ENCODE measurements at regions not wholly inside any gene's neighbourhood (a gene's known extent, or its start where the extent isn't known, plus 50 kb on each side); places are given as distances from the start of the nearest gene placed in this dataset.

GRCh38 chr6:165820934-165821333 is 157.9 kb upstream of the PDE10A start:
- no peak for TF ChIP-seq MAX (CRISPR knock-in tag; IDR thresholded peaks at IDR 0.05)
- no peak for TF ChIP-seq TCF7 (CRISPR knock-in tag; IDR thresholded peaks at IDR 0.05; ENCODE audit: low read depth)
- no peak for TF ChIP-seq CTCF (IDR thresholded peaks at IDR 0.05)
- no peak for TF ChIP-seq GABPB1 (CRISPR knock-in tag; IDR thresholded peaks at IDR 0.05)
- no peak for TF ChIP-seq JUN (CRISPR knock-in tag; IDR thresholded peaks at IDR 0.05)
- no peak for TF ChIP-seq ZNF263 (CRISPR knock-in tag; IDR thresholded peaks at IDR 0.05; ENCODE audit: low read depth)
- no peak for TF ChIP-seq STAT6 (CRISPR knock-in tag; conservative IDR thresholded peaks at IDR 0.05; ENCODE audit: low read depth)
- no peak for TF ChIP-seq AFF4 (CRISPR knock-in tag; IDR thresholded peaks at IDR 0.05; ENCODE audit: borderline replicate concordance)
- TF ChIP-seq, protein P1, sequence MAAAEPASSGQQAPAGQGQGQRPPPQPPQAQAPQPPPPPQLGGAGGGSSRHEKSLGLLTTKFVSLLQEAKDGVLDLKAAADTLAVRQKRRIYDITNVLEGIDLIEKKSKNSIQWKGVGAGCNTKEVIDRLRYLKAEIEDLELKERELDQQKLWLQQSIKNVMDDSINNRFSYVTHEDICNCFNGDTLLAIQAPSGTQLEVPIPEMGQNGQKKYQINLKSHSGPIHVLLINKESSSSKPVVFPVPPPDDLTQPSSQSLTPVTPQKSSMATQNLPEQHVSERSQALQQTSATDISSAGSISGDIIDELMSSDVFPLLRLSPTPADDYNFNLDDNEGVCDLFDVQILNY (CRISPR knock-in tag; IDR thresholded peaks at IDR 0.05), result no peak
- TF ChIP-seq ESRRA (CRISPR knock-in tag; IDR thresholded peaks at IDR 0.05; ENCODE audit: borderline replicate concordance), result no peak
- no peak for TF ChIP-seq CREB1 (CRISPR knock-in tag; IDR thresholded peaks at IDR 0.05)
- TF ChIP-seq, protein P2, sequence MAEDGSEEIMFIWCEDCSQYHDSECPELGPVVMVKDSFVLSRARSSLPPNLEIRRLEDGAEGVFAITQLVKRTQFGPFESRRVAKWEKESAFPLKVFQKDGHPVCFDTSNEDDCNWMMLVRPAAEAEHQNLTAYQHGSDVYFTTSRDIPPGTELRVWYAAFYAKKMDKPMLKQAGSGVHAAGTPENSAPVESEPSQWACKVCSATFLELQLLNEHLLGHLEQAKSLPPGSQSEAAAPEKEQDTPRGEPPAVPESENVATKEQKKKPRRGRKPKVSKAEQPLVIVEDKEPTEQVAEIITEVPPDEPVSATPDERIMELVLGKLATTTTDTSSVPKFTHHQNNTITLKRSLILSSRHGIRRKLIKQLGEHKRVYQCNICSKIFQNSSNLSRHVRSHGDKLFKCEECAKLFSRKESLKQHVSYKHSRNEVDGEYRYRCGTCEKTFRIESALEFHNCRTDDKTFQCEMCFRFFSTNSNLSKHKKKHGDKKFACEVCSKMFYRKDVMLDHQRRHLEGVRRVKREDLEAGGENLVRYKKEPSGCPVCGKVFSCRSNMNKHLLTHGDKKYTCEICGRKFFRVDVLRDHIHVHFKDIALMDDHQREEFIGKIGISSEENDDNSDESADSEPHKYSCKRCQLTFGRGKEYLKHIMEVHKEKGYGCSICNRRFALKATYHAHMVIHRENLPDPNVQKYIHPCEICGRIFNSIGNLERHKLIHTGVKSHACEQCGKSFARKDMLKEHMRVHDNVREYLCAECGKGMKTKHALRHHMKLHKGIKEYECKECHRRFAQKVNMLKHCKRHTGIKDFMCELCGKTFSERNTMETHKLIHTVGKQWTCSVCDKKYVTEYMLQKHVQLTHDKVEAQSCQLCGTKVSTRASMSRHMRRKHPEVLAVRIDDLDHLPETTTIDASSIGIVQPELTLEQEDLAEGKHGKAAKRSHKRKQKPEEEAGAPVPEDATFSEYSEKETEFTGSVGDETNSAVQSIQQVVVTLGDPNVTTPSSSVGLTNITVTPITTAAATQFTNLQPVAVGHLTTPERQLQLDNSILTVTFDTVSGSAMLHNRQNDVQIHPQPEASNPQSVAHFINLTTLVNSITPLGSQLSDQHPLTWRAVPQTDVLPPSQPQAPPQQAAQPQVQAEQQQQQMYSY (CRISPR knock-in tag; IDR thresholded peaks at IDR 0.05), result no peak
- TF ChIP-seq CBFB (CRISPR knock-in tag; IDR thresholded peaks at IDR 0.05; ENCODE audit: low read depth), result no peak
